CD14-positive monocyte (primary cell): ENCODE measurements at regions not wholly inside any gene's neighbourhood (a gene's known extent, or its start where the extent isn't known, plus 50 kb on each side); places are given as distances from the start of the nearest gene placed in this dataset.

Source experiments
- DNase-seq, 3 donors: peaks; one replicate each; pipeline ENCODE4 v3.0.0-alpha.2; 2011 to 2022
- H2AFZ ChIP-seq: 2 replicates; pipeline ENCODE4 v1.6.0; 2012; ENCODE audit warnings: mild to moderate bottlenecking, low read depth, low read length, inconsistent platforms; ENCODE audit not compliant: insufficient read depth, poor library complexity, severe bottlenecking
- H3K27ac ChIP-seq, 2 donors: 1 replicate in 1 of 2; 2 replicates in 1 of 2; pipeline ENCODE4 v1.5.1; 2012 to 2013; ENCODE audit warnings: low read length in 2 of 2, control low read depth in 1 of 2, inconsistent platforms in 1 of 2, low read depth in 1 of 2, mild to moderate bottlenecking in 1 of 2
- H3K27me3 ChIP-seq, 2 donors: one replicate each; pipeline versions ENCODE4 v1.6.0 to v1.6.1; 2011 to 2013; ENCODE audit warnings: low read length in 2 of 2; ENCODE audit not compliant: control insufficient read depth in 2 of 2, insufficient read depth in 2 of 2
- H3K36me3 ChIP-seq, 2 donors: replicated peaks in 1 of 2; 1 replicate in 1 of 2; 2 replicates in 1 of 2; pipeline versions ENCODE4 v1.5.1 to v1.6.1; 2012 to 2013; ENCODE audit warnings: low read length in 2 of 2, control low read depth in 1 of 2, inconsistent platforms in 1 of 2, mild to moderate bottlenecking in 1 of 2; ENCODE audit not compliant: insufficient read depth in 2 of 2, control insufficient read depth in 1 of 2
- H3K4me1 ChIP-seq, 2 donors: 1 replicate in 1 of 2; 2 replicates in 1 of 2; pipeline versions ENCODE4 v1.5.1 to v1.6.1; 2012 to 2013; ENCODE audit warnings: low read length in 2 of 2, control low read depth in 1 of 2, inconsistent platforms in 1 of 2, mild to moderate bottlenecking in 1 of 2, moderate library complexity in 1 of 2; ENCODE audit not compliant: insufficient read depth in 2 of 2, control insufficient read depth in 1 of 2
- H3K4me2 ChIP-seq: replicated peaks from 2 replicates; pipeline ENCODE3; 2012; ENCODE audit warnings: low read length, moderate library complexity, mild to moderate bottlenecking; ENCODE audit not compliant: poor library complexity, severe bottlenecking; ENCODE audit errors: extremely low read depth
- H3K4me3 ChIP-seq, 3 experiments: fragments of 200-600 bp in 1 of 3; sonication (generic) in 1 of 3; replicated peaks in 1 of 3; 1 replicate in 2 of 3; 2 replicates in 1 of 3; pipeline ENCODE4 v1.5.1; 2011 to 2013; ENCODE audit warnings: low read length in 3 of 3, mild to moderate bottlenecking in 3 of 3, control low read depth in 2 of 3, low read depth in 2 of 3, inconsistent platforms in 1 of 3, moderate library complexity in 1 of 3
- H3K79me2 ChIP-seq: 2 replicates; pipeline ENCODE4 v1.6.0; 2012; ENCODE audit warnings: mild to moderate bottlenecking, control low read depth, inconsistent platforms, low read length, moderate library complexity; ENCODE audit not compliant: insufficient read depth
- H3K9ac ChIP-seq: 2 replicates; pipeline ENCODE4 v1.6.0; 2017; ENCODE audit warnings: low read length, mild to moderate bottlenecking; ENCODE audit not compliant: insufficient read depth, poor library complexity, severe bottlenecking
- H3K9me3 ChIP-seq, 2 donors: replicated peaks in 1 of 2; 1 replicate in 1 of 2; 2 replicates in 1 of 2; pipeline versions ENCODE4 v1.5.1 to v1.6.1; 2012 to 2013; ENCODE audit warnings: low read length in 2 of 2, control low read depth in 1 of 2; ENCODE audit not compliant: control insufficient read depth in 1 of 2, insufficient read depth in 1 of 2
- H4K20me1 ChIP-seq: 2 replicates; pipeline ENCODE4 v1.6.0; 2012; ENCODE audit warnings: mild to moderate bottlenecking, low read length, control low read depth, moderate library complexity; ENCODE audit not compliant: insufficient read depth
- H3K27ac Mint-ChIP-seq, 7 donors: one replicate each; pipeline ENCODE4 v1.8.0; 2020; ENCODE audit warnings: mild to moderate bottlenecking in 7 of 7, mixed read lengths in 7 of 7, moderate library complexity in 6 of 7, inconsistent platforms in 2 of 7
- H3K27me3 Mint-ChIP-seq, 3 donors: one replicate each; pipeline ENCODE4 v1.8.0; 2021 to 2022; ENCODE audit warnings: low read depth in 3 of 3, mild to moderate bottlenecking in 3 of 3, mixed read lengths in 3 of 3, moderate library complexity in 3 of 3, inconsistent platforms in 1 of 3
- H3K36me3 Mint-ChIP-seq, 2 donors: one replicate each; pipeline ENCODE4 v1.8.0; 2020; ENCODE audit warnings: mixed read lengths in 2 of 2, inconsistent platforms in 1 of 2, mild to moderate bottlenecking in 1 of 2
- H3K4me1 Mint-ChIP-seq: one replicate; pipeline ENCODE4 v1.8.0; 2020; ENCODE audit warnings: mild to moderate bottlenecking, mixed read lengths
- H3K4me3 Mint-ChIP-seq, 2 donors: one replicate each; pipeline ENCODE4 v1.8.0; 2020; ENCODE audit warnings: mild to moderate bottlenecking in 2 of 2, mixed read lengths in 2 of 2, moderate library complexity in 1 of 2
- H3K9me3 Mint-ChIP-seq, 7 donors: one replicate each; pipeline ENCODE4 v1.8.0; 2020 to 2022; ENCODE audit warnings: mixed read lengths in 7 of 7, mild to moderate bottlenecking in 6 of 7, moderate library complexity in 6 of 7, inconsistent platforms in 2 of 7
- CTCF ChIP-seq: fragments of 200-600 bp; IDR thresholded peaks from one replicate; pipeline ENCODE4 v1.8.0; 2022; ENCODE audit warnings: antibody characterized with exemption, mild to moderate bottlenecking
- WGBS: methylation state at CpG from one replicate; pipeline ENCODE4 v1.1.5; 2013; ENCODE audit warnings: missing lambda C conversion rate; ENCODE audit not compliant: insufficient coverage; 5-methylcytosine and 5-hydroxymethylcytosine counted together
- intact Hi-C, 2 donors: fragments of 100-400 bp; cut with micrococcal nuclease; formaldehyde crosslinking; loops; one replicate each; pipeline versions ENCODE4 v1.15.0 to v1.15.1; 2023

GRCh38 chr18:57214976-57215375 lies 68.1 kb downstream of the BOD1L2 start:
- Mint-ChIP-seq H3K27me3 (peaks cover 2 to 10% (median 8%) of the 10 kb centered on the region in 3 donors), H3K27ac (no peak overlapping the region), H3K9me3 (peaks cover 0 to 5% (median 0%) of the 10 kb centered on the region in 7 donors), H3K4me1 (peaks cover 6% of the 10 kb centered on the region), H3K4me3 (no peak overlapping the region), H3K36me3 (no peaks in the 10 kb centered on the region)
- peaks cover 2 to 8% of the 10 kb centered on the region in 2 donors for H3K27me3 ChIP-seq
- H3K36me3 ChIP-seq: no peaks in the 10 kb centered on the region
- intact Hi-C loops: no loop called here
- DNase-seq: no peak
- WGBS: no CpG with 5 or more reads among the region's 3 CpGs
- no peak for TF ChIP-seq CTCF
- no peak overlapping the region for H3K9ac ChIP-seq
- no peaks in the 10 kb centered on the region for H3K79me2 ChIP-seq
- no peak overlapping the region for H3K27ac ChIP-seq
- no peak overlapping the region for H3K4me3 ChIP-seq
- no peaks in the 10 kb centered on the region for H4K20me1 ChIP-seq
- H3K9me3 ChIP-seq: no peaks in the 10 kb centered on the region
- no peak overlapping the region for H3K4me2 ChIP-seq
- H2AFZ ChIP-seq: no peak overlapping the region
- H3K4me1 ChIP-seq: peaks cover 0 to 2% of the 10 kb centered on the region in 2 donors

GRCh38 chr18:57218281-57218680 lies 71.4 kb downstream of the BOD1L2 start:
- Histone ChIP-seq H3K4me3 (no peak overlapping the region), H3K9me3 (no peaks in the 10 kb centered on the region), H3K27me3 (no peaks in the 10 kb centered on the region), H3K36me3 (no peaks in the 10 kb centered on the region), H3K79me2 (no peaks in the 10 kb centered on the region), H3K27ac (no peak overlapping the region), H3K4me2 (no peak overlapping the region), H3K4me1 (no peaks in the 10 kb centered on the region), H3K9ac (no peak overlapping the region), H2AFZ (no peak overlapping the region), H4K20me1 (no peaks in the 10 kb centered on the region)
- 100% methylated on average over 3 of the region's 6 CpGs for WGBS
- Mint-ChIP-seq H3K4me3 (no peak overlapping the region), H3K27ac (no peak overlapping the region), H3K36me3 (no peaks in the 10 kb centered on the region), H3K4me1 (no peaks in the 10 kb centered on the region), H3K9me3 (peaks cover 0 to 6% (median 2%) of the 10 kb centered on the region in 7 donors), H3K27me3 (peaks cover 4 to 9% (median 4%) of the 10 kb centered on the region in 3 donors)
- DNase-seq: no peak
- no peak for TF ChIP-seq CTCF
- intact Hi-C loops: no loop called here
